HEK293 (cell line): ENCODE measurements at regions not wholly inside any gene's neighbourhood (a gene's known extent, or its start where the extent isn't known, plus 50 kb on each side); places are given as distances from the start of the nearest gene placed in this dataset.

Source experiments
- CTCF ChIA-PET: fragments of 350-600 bp; formaldehyde crosslinking; extraction: SDS; loops from one replicate; lab custom pipeline; 2021; ENCODE audit warnings: antibody characterized with exemption; lab: Yijun Ruan, JAX
- POLR2A ChIA-PET: fragments of 300-600 bp; formaldehyde crosslinking; extraction: SDS; loops from one replicate; lab custom pipeline; 2020; ENCODE audit warnings: antibody characterized with exemption, inconsistent platforms; lab: Yijun Ruan, JAX
- H3K27ac ChIP-seq: fragments of 200-500 bp; sonication (Bioruptor generic); 2 replicates; pipeline ENCODE4 v1.5.1; 2014; ENCODE audit warnings: low read depth, low read length, control low read depth, inconsistent platforms; ENCODE audit errors: extremely low read depth
- H3K36me3 ChIP-seq, 2 experiments: fragments of 200-500 bp in 1 of 2; sonication (Bioruptor generic) in 1 of 2; 1 replicate in 1 of 2; 2 replicates in 1 of 2; pipeline ENCODE4 v1.5.1; 2014 to 2017; ENCODE audit warnings: inconsistent platforms in 2 of 2, low read length in 2 of 2; ENCODE audit not compliant: control insufficient read depth in 2 of 2, insufficient read depth in 1 of 2
- H3K4me1 ChIP-seq: fragments of 200-500 bp; sonication (Bioruptor generic); 2 replicates; pipeline ENCODE4 v1.5.1; 2014; ENCODE audit warnings: mild to moderate bottlenecking, low read length, inconsistent platforms; ENCODE audit not compliant: control insufficient read depth, insufficient read depth
- H3K4me3 ChIP-seq: 2 replicates; pipeline ENCODE4 v1.5.1; 2011; ENCODE audit warnings: low read depth, mild to moderate bottlenecking, control low read depth, low read length, moderate library complexity
- H3K9me3 ChIP-seq: fragments of 200-500 bp; sonication (Bioruptor generic); 2 replicates; pipeline ENCODE4 v1.5.1; 2014; ENCODE audit warnings: low read depth, low read length, inconsistent platforms; ENCODE audit not compliant: control insufficient read depth, insufficient read depth
- GLIS2 ChIP-seq: fragments of 450-650 bp; formaldehyde crosslinking; IDR thresholded peaks from 2 replicates; pipeline ENCODE4 v1.5.1; 2016; ENCODE audit warnings: missing biosample characterization, missing genetic modification characterization
- MYNN ChIP-seq: fragments of 450-650 bp; formaldehyde crosslinking; IDR thresholded peaks from 2 replicates; pipeline ENCODE4 v1.5.1; 2016; ENCODE audit warnings: missing biosample characterization, missing genetic modification characterization, borderline replicate concordance
- OVOL3 ChIP-seq: fragments of 450-650 bp; formaldehyde crosslinking; IDR thresholded peaks from 2 replicates; pipeline ENCODE4 v1.5.1; 2016; ENCODE audit warnings: missing biosample characterization, missing genetic modification characterization
- SP7 ChIP-seq: fragments of 450-650 bp; formaldehyde crosslinking; IDR thresholded peaks from 2 replicates; pipeline ENCODE4 v1.5.1; 2016; ENCODE audit warnings: missing biosample characterization, missing genetic modification characterization
- TCF7L2 ChIP-seq: IDR thresholded peaks from 2 replicates; pipeline ENCODE4 v1.6.1; 2011; ENCODE audit warnings: low read depth, mild to moderate bottlenecking, inconsistent platforms, low read length, moderate library complexity, borderline replicate concordance
- ZBTB1 ChIP-seq: fragments of 450-650 bp; formaldehyde crosslinking; IDR thresholded peaks from 2 replicates; pipeline ENCODE4 v1.5.1; 2016; ENCODE audit warnings: missing biosample characterization, missing genetic modification characterization
- ZBTB8A ChIP-seq: fragments of 450-650 bp; formaldehyde crosslinking; IDR thresholded peaks from 2 replicates; pipeline ENCODE4 v1.5.1; 2016; ENCODE audit warnings: missing biosample characterization, missing genetic modification characterization
- ZFP37 ChIP-seq: fragments of 450-650 bp; formaldehyde crosslinking; IDR thresholded peaks from 2 replicates; pipeline ENCODE4 v1.5.1; 2016; ENCODE audit warnings: missing biosample characterization, missing genetic modification characterization
- ZNF174 ChIP-seq: fragments of 450-650 bp; formaldehyde crosslinking; IDR thresholded peaks from 2 replicates; pipeline ENCODE4 v1.5.0; 2017; ENCODE audit warnings: missing biosample characterization, mild to moderate bottlenecking, missing genetic modification characterization
- ZNF19 ChIP-seq: fragments of 450-650 bp; formaldehyde crosslinking; IDR thresholded peaks from 2 replicates; pipeline ENCODE4; 2016; ENCODE audit warnings: missing biosample characterization, missing genetic modification characterization, low read depth
- ZNF202 ChIP-seq: fragments of 450-650 bp; formaldehyde crosslinking; IDR thresholded peaks from 2 replicates; pipeline ENCODE4 v1.5.1; 2016; ENCODE audit warnings: missing biosample characterization, missing genetic modification characterization, borderline replicate concordance
- ZNF221 ChIP-seq: fragments of 450-650 bp; formaldehyde crosslinking; IDR thresholded peaks from 2 replicates; pipeline ENCODE4 v1.5.1; 2017; ENCODE audit warnings: missing biosample characterization, missing genetic modification characterization, borderline replicate concordance
- ZNF302 ChIP-seq: fragments of 450-650 bp; formaldehyde crosslinking; IDR thresholded peaks from 2 replicates; pipeline ENCODE4 v1.5.1; 2016; ENCODE audit warnings: missing biosample characterization, missing genetic modification characterization, low read depth
- ZNF416 ChIP-seq: fragments of 450-650 bp; formaldehyde crosslinking; IDR thresholded peaks from 2 replicates; pipeline ENCODE4 v1.5.1; 2016; ENCODE audit warnings: missing biosample characterization, missing genetic modification characterization
- ZNF426 ChIP-seq: fragments of 450-650 bp; formaldehyde crosslinking; IDR thresholded peaks from 2 replicates; pipeline ENCODE4 v1.5.1; 2017; ENCODE audit warnings: missing biosample characterization, missing genetic modification characterization, mild to moderate bottlenecking, inconsistent platforms, moderate library complexity
- ZNF510 ChIP-seq: fragments of 450-650 bp; formaldehyde crosslinking; IDR thresholded peaks from 2 replicates; pipeline ENCODE4 v1.5.1; 2018; ENCODE audit warnings: mild to moderate bottlenecking, missing genetic modification characterization, missing biosample characterization; ENCODE audit not compliant: insufficient replicate concordance
- ZNF558 ChIP-seq: fragments of 450-650 bp; formaldehyde crosslinking; IDR thresholded peaks from 2 replicates; pipeline ENCODE4 v1.5.1; 2016; ENCODE audit warnings: missing biosample characterization, missing genetic modification characterization
- ZNF792 ChIP-seq: fragments of 450-650 bp; formaldehyde crosslinking; IDR thresholded peaks from 2 replicates; pipeline ENCODE4 v1.5.1; 2016; ENCODE audit warnings: missing biosample characterization, missing genetic modification characterization
- TF ChIP-seq, protein P1 (sequence below): sonication (generic); formaldehyde crosslinking; IDR thresholded peaks from 2 replicates; pipeline ENCODE4 v1.8.1; 2022; ENCODE audit warnings: mild to moderate bottlenecking, moderate library complexity, missing genetic modification reagents
- TF ChIP-seq, protein P2 (sequence below): fragments of 450-650 bp; formaldehyde crosslinking; IDR thresholded peaks from 2 replicates; pipeline ENCODE4 v1.5.1; 2016; ENCODE audit warnings: missing biosample characterization, missing genetic modification characterization
- TF ChIP-seq, protein P3 (sequence below): fragments of 450-650 bp; formaldehyde crosslinking; IDR thresholded peaks from 2 replicates; pipeline ENCODE4 v1.5.1; 2017; ENCODE audit warnings: missing biosample characterization, missing genetic modification characterization
- TF ChIP-seq, protein P4 (sequence below): fragments of 450-650 bp; formaldehyde crosslinking; IDR thresholded peaks from 2 replicates; pipeline ENCODE4 v1.5.1; 2016; ENCODE audit warnings: missing biosample characterization, missing genetic modification characterization
- TF ChIP-seq, protein P5 (sequence below): fragments of 450-650 bp; formaldehyde crosslinking; IDR thresholded peaks from 2 replicates; pipeline ENCODE4 v1.5.1; 2017; ENCODE audit warnings: missing biosample characterization, missing genetic modification characterization

DNA sequence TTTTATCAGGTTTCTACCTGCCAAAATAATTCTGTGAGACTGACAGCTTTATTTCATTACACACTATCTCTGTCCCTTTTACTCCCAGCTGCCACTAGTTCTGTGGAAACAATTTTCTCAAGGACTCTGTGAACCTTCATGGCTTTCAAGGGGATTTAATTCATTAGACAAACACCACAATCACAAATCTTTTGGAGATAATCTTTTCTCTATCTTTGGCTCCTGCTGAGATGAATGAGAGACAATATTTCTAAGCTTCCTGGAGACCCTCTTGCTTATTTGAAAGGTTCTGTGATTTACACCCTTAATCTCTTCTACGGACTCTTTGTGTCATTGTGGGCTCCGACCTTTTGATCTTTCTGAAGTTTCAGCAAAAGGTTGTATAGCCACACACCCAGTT lies 222.6 kb downstream of the PRDM9 start:
- no peaks in the 10 kb centered on the region for H3K4me1 ChIP-seq

DNA sequence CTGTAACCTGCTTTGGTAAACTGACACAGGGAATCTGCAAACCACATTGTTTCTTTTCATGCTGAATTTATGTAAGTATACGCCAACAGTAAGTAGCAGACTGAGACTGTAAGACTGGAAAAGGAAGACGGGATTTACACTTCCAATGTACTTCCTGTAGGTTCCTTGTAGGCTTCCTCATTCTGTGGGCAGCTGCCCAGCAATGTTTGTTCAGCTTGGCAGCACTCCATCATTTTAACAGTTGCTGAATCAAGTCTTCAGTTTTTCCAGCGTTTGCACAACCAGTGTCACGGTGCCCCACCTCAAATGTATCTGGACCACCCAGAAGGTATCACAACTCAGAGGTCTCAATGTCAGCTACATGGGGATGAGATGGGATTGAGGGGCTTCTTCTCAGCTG lies 232.6 kb downstream of the PRDM9 start:
- Histone ChIP-seq H3K36me3 (no peaks in the 10 kb centered on the region), H3K4me3 (no peak overlapping the region), H3K4me1 (no peaks in the 10 kb centered on the region), H3K27ac (no peak overlapping the region), H3K9me3 (no peaks in the 10 kb centered on the region)
- TF ChIP-seq ZFP37 (tag by site-specific recombination) = no peak
- TF ChIP-seq ZNF792 (tag by site-specific recombination) = no peak
- TF ChIP-seq GLIS2 (tag by site-specific recombination) = no peak
- TF ChIP-seq ZNF426 = no peak
- CTCF ChIA-PET = no interaction called here
- POLR2A ChIA-PET = no interaction called here

More for the DNA sequence above, 222.6 kb downstream of the PRDM9 start:
- no peaks in the 10 kb centered on the region for H3K36me3 ChIP-seq
- ChIA-PET POLR2A (no interaction called here), CTCF (no interaction called here)
- no peak overlapping the region for H3K4me3 ChIP-seq
- no peak overlapping the region for H3K27ac ChIP-seq
- no peaks in the 10 kb centered on the region for H3K9me3 ChIP-seq
- TF ChIP-seq, protein P1, sequence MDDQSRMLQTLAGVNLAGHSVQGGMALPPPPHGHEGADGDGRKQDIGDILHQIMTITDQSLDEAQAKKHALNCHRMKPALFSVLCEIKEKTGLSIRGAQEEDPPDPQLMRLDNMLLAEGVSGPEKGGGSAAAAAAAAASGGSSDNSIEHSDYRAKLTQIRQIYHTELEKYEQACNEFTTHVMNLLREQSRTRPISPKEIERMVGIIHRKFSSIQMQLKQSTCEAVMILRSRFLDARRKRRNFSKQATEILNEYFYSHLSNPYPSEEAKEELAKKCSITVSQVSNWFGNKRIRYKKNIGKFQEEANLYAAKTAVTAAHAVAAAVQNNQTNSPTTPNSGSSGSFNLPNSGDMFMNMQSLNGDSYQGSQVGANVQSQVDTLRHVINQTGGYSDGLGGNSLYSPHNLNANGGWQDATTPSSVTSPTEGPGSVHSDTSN (CRISPR knock-in tag) = no peak
- peak; percentile 74; the same call in 1 of the 2 replicates for TF ChIP-seq TCF7L2

DNA sequence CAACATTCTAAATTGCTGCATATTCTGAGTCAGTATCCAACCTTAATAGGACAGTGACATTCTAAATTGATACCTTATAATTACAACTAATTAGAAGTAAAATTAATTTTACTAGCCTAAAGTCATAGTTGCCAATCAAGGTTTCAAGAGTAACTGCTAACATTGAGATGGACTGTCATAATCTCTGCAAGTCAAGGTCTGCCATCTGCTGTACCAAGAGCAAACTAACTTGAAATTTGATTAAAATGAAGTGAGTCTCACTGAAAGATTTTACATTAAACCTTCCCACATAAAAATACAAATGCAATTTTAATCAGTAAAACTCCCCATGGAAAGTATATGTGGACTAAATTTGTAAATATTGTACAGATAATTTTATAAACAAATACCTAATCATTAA lies 235.3 kb downstream of the PRDM9 start:
- Histone ChIP-seq H3K4me1 (no peaks in the 10 kb centered on the region), H3K4me3 (no peak overlapping the region), H3K9me3 (no peaks in the 10 kb centered on the region), H3K27ac (no peak overlapping the region), H3K36me3 (no peaks in the 10 kb centered on the region)
- ChIA-PET CTCF (interaction anchor here (1.0 kb wide), 1 partner anchor 534 kb away, joined by 3 read pairs; no protein-coding TSS in a partner anchor), POLR2A (no interaction called here)
- TF ChIP-seq, protein P2, sequence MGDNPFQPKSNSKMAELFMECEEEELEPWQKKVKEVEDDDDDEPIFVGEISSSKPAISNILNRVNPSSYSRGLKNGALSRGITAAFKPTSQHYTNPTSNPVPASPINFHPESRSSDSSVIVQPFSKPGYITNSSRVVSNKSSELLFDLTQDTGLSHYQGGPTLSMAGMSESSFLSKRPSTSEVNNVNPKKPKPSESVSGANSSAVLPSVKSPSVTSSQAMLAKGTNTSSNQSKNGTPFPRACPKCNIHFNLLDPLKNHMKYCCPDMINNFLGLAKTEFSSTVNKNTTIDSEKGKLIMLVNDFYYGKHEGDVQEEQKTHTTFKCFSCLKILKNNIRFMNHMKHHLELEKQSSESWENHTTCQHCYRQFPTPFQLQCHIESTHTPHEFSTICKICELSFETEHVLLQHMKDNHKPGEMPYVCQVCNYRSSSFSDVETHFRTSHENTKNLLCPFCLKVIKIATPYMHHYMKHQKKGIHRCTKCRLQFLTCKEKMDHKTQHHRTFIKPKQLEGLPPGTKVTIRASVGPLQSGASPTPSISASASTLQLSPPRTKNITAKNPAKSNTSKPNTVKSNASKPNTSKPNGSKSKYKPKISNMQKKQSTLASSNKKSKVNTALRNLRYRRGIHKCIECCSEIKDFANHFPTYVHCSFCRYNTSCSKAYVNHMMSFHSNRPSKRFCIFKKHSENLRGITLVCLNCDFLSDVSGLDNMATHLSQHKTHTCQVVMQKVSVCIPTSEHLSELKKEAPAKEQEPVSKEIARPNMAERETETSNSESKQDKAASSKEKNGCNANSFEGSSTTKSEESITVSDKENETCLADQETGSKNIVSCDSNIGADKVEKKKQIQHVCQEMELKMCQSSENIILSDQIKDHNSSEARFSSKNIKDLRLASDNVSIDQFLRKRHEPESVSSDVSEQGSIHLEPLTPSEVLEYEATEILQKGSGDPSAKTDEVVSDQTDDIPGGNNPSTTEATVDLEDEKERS (tag by site-specific recombination) = no peak
- no peak for TF ChIP-seq ZNF558 (tag by site-specific recombination)
- TF ChIP-seq SP7 (tag by site-specific recombination) = no peak
- no peak for TF ChIP-seq ZNF221 (tag by site-specific recombination)
- no peak for TF ChIP-seq ZBTB8A (tag by site-specific recombination)
- TF ChIP-seq ZNF174 (tag by site-specific recombination) = no peak
- no peak for TF ChIP-seq ZNF202 (tag by site-specific recombination)
- TF ChIP-seq, protein P3, sequence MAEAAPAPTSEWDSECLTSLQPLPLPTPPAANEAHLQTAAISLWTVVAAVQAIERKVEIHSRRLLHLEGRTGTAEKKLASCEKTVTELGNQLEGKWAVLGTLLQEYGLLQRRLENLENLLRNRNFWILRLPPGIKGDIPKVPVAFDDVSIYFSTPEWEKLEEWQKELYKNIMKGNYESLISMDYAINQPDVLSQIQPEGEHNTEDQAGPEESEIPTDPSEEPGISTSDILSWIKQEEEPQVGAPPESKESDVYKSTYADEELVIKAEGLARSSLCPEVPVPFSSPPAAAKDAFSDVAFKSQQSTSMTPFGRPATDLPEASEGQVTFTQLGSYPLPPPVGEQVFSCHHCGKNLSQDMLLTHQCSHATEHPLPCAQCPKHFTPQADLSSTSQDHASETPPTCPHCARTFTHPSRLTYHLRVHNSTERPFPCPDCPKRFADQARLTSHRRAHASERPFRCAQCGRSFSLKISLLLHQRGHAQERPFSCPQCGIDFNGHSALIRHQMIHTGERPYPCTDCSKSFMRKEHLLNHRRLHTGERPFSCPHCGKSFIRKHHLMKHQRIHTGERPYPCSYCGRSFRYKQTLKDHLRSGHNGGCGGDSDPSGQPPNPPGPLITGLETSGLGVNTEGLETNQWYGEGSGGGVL (tag by site-specific recombination) = no peak
- no peak for TF ChIP-seq OVOL3
- no peak for TF ChIP-seq ZNF19 (tag by site-specific recombination)
- no peak for TF ChIP-seq ZNF510 (tag by site-specific recombination)
- TF ChIP-seq ZNF302 (tag by site-specific recombination) = no peak
- no peak for TF ChIP-seq MYNN
- no peak for TF ChIP-seq ZBTB1
- TF ChIP-seq, protein P4, sequence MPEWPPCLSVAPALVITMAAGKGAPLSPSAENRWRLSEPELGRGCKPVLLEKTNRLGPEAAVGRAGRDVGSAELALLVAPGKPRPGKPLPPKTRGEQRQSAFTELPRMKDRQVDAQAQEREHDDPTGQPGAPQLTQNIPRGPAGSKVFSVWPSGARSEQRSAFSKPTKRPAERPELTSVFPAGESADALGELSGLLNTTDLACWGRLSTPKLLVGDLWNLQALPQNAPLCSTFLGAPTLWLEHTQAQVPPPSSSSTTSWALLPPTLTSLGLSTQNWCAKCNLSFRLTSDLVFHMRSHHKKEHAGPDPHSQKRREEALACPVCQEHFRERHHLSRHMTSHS (tag by site-specific recombination) = no peak
- TF ChIP-seq, protein P5, sequence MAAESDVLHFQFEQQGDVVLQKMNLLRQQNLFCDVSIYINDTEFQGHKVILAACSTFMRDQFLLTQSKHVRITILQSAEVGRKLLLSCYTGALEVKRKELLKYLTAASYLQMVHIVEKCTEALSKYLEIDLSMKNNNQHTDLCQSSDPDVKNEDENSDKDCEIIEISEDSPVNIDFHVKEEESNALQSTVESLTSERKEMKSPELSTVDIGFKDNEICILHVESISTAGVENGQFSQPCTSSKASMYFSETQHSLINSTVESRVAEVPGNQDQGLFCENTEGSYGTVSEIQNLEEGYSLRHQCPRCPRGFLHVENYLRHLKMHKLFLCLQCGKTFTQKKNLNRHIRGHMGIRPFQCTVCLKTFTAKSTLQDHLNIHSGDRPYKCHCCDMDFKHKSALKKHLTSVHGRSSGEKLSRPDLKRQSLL = no peak
- TF ChIP-seq ZNF416 = no peak
